SK-N-MC (cell line): ENCODE measurements at regions not wholly inside any gene's neighbourhood (a gene's known extent, or its start where the extent isn't known, plus 50 kb on each side); places are given as distances from the start of the nearest gene placed in this dataset.
A peak's percentile ranks its signal among the peaks of the same experiment; 100 is the strongest.
"Not testable (repeated sequence)": the region's sequence is repeated elsewhere in the genome, so short reads cannot be mapped to it uniquely, and the experiment has no call there.

Source experiments
- DNase-seq: peaks from one replicate; pipeline ENCODE4 v3.0.0-alpha.2; 2011; ENCODE audit warnings: low read depth, low spot score
- H3K27ac ChIP-seq: fragments of 200-600 bp; sonication (generic); 2 replicates; pipeline ENCODE4 v1.5.1; 2016; ENCODE audit warnings: mixed run types
- H3K36me3 ChIP-seq: fragments of 200-600 bp; sonication (generic); 2 replicates; pipeline ENCODE4 v1.6.1; 2017; ENCODE audit warnings: antibody characterized with exemption, low read length, mixed read lengths; ENCODE audit not compliant: insufficient read depth
- H3K4me3 ChIP-seq: fragments of 200-600 bp; sonication (generic); 2 replicates; pipeline ENCODE4 v1.5.1; 2016
- H3K9ac ChIP-seq: fragments of 200-600 bp; sonication (generic); 2 replicates; pipeline ENCODE4 v1.8.0; 2017; ENCODE audit warnings: mixed run types, mixed read lengths; ENCODE audit not compliant: insufficient read length
- H3K9me3 ChIP-seq: fragments of 200-600 bp; sonication (generic); 2 replicates; pipeline ENCODE4 v1.6.1; 2017; ENCODE audit warnings: low read depth, mild to moderate bottlenecking, antibody characterized with exemption, low read length, moderate library complexity, mixed read lengths
- EZH2 ChIP-seq: fragments of 200-600 bp; sonication (generic); IDR thresholded peaks from one replicate; pipeline ENCODE4 v1.6.1; 2017; ENCODE audit warnings: antibody characterized with exemption
- FOXP2 ChIP-seq: optimal IDR thresholded peaks from 2 replicates; pipeline ENCODE3; 2011; ENCODE audit warnings: mild to moderate bottlenecking, moderate library complexity; ENCODE audit not compliant: insufficient read depth; ENCODE audit errors: extremely low read length, control extremely low read depth
- POLR2AphosphoS5 ChIP-seq: IDR thresholded peaks from 2 replicates; pipeline ENCODE4 v1.6.1; 2012; ENCODE audit warnings: mild to moderate bottlenecking, low read depth, low read length, borderline replicate concordance

DNA sequence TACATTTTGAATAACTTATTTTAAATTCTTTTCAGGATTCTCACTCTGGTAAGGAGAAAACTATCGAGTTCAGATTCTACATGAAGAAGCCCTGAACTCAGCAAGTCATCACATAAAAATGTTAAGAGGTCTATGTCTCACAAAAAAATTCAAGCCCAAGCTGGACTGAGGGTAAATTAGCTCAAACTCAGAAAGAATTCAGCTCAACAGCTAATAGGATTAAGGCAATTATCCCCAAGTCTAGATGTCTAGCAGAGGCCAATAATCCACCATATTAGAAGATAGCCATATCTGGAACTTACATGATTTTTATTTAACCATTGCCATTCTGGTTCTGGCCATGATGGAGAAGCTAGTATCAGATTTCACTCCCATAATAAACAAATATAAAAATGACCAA, 909.7 kb downstream of the PLOD2 start:
- DNase-seq, result no peak
- Histone ChIP-seq H3K4me3 (no peak overlapping the region), H3K36me3 (no peaks in the 10 kb centered on the region), H3K9ac (no peak overlapping the region), H3K27ac (no peak overlapping the region), H3K9me3 (peaks cover 19% of the 10 kb centered on the region; the same call in 1 of the 2 replicates)
- TF ChIP-seq FOXP2 (no peak), POLR2AphosphoS5 (no peak), EZH2 (no peak)

DNA sequence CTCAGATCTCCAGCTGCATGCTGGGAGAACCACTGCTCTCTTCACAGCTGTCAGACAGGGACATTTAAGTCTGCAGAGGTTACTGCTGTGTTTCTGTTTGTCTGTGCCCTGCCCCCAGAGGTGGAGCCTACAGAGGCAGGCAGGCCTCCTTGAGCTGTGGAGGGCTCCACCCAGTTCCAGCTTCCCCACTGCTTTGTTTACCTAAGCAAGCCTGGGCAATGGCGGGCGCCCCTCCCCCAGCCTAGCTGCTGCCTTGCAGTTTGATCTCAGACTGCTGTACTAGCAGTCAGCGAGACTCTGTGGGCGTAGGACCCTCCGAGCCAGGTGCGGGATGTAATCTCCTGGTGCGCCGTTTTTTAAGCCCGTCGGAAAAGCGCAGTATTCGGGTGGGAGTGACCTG, 903.0 kb downstream of the PLOD2 start:
- not testable (repeated sequence) for DNase-seq, H3K27ac ChIP-seq

DNA sequence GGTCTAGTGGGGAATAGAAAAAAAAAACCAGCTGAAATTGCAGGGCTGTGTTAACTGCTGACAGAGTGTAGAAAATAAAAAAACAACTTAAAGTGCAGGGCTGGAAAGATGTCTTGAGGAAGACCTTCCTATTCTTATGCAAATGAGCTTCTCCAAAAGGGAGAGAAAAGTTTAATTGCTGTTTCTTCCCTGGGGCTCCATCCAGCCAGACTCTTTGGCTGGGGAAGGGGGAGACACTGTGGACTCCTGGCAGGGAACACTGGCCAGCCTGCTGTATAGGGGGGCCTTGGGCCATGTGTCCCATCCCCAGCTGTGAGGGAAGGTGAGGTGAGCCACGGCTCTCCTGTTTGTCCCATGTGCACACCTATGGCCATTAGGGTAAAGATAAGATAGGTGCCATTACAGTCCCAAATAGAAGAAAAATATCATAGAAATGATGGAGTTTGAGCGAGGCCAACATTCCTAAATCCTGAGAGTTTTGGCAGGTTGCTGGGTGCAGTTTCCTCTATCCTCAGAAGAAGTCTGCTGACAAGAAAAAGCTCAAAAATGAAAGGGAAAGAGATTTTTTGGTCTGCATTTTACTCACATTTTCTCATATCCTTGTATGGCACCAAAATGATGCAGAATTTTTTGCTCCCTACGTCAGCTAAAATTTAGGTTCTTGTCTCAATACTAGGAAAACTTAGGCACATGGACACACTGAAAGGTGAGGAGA, 901.7 kb downstream of the PLOD2 start:
- H3K9ac ChIP-seq, result no peak overlapping the region
- H3K27ac ChIP-seq, result no peak overlapping the region
- TF ChIP-seq FOXP2 (no peak), EZH2 (no peak), POLR2AphosphoS5 (no peak)
- no peak for DNase-seq
- H3K4me3 ChIP-seq, result no peak overlapping the region
- H3K36me3 ChIP-seq, result no peaks in the 10 kb centered on the region
- H3K9me3 ChIP-seq, result no peaks in the 10 kb centered on the region

More for the DNA sequence above, 903.0 kb downstream of the PLOD2 start:
- H3K9me3 ChIP-seq, H3K9ac ChIP-seq, H3K36me3 ChIP-seq, H3K4me3 ChIP-seq: not testable (repeated sequence)

DNA sequence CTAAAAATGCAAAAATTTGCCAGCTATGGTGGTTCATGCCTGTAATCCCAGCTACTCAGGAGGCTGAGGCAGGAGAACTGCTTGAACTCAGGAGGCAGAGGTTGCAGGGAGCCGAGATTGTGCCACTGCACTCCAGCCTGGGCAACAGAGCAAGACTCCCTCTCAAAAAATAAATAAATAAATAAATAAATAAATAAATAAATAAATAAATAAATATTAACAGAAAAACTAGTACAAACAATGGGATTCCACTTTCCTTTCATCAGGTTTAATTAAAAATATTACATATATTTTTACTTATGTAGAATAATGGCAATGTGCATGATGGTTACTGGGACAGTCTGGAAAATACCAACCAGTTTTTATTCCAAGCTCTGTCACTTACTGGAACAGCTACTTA, 897.5 kb downstream of the PLOD2 start:
- H3K4me3 ChIP-seq, H3K9ac ChIP-seq, H3K27ac ChIP-seq, DNase-seq, H3K9me3 ChIP-seq, H3K36me3 ChIP-seq: not testable (repeated sequence)

DNA sequence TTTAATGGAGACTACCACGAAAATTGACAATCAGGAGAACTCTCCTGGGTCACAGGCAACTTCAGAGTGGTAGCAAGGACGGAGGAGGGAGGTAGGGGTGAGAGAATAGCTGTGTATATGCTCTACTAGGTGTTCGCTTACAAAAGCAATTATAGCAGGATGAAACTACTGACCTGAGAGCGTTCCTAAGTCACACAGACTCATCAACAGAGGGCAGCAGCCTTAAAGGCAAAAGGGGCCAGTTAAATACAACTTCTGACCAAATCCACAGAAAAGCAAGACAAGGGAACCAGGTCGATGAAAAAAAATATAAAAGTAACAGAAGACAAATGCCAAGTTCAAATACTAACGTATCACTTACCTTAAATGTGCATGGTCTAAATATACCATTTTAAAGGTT, 894.6 kb downstream of the PLOD2 start:
- TF ChIP-seq EZH2 (no peak), FOXP2 (no peak), POLR2AphosphoS5 (no peak)
- no peak overlapping the region for H3K9ac ChIP-seq
- H3K4me3 ChIP-seq, result no peak overlapping the region
- DNase-seq, result no peak
- H3K9me3 ChIP-seq, result no peaks in the 10 kb centered on the region
- no peaks in the 10 kb centered on the region for H3K36me3 ChIP-seq
- H3K27ac ChIP-seq, result no peak overlapping the region

DNA sequence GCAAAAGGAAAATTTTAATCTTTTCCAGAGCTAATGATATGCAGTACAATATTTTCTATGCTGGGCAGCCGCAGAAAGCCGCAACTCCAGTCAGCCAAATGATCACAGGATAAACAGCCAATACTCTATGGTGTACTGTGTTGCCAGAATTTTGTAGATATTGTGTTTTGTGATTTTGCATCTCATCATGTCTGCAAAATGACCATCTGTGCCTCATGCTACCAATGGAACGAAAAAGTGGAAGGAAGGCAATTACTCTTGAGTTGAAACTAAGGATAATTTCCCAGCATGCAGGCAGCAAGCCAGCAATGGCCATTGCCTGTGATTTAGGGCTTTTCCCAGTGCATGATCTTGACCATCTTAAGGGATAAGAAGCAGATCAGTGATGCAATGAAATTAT, 891.9 kb downstream of the PLOD2 start:
- no peaks in the 10 kb centered on the region for H3K36me3 ChIP-seq
- H3K4me3 ChIP-seq, result no peak overlapping the region
- H3K9me3 ChIP-seq, result 0 out of 2 replicates have a peak, but pooled peaks cover 2% of the 10 kb centered on the region
- TF ChIP-seq EZH2 (no peak), POLR2AphosphoS5 (no peak), FOXP2 (no peak)
- H3K9ac ChIP-seq, result no peak overlapping the region
- DNase-seq, result no peak
- no peak overlapping the region for H3K27ac ChIP-seq

DNA sequence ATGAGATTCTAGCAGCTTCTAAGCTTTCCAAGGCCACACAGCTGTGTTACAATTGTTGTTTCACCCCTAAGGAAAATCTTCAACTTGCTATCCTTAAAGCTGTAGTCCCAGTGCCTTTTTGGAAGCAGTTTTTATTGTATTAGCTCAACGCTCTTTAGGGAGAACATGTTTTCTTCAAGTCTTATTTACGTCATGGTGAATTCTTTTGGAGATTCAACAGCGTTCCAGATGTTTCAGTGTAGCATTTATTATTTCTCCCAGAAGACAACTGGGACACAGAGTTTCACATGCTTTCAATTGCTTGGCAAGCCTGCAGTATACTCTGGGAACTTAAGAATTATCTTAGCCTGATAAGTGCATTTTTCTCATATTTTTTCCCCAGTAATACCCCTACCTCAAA, 888.3 kb downstream of the PLOD2 start:
- Histone ChIP-seq H3K27ac (no peak overlapping the region), H3K36me3 (no peaks in the 10 kb centered on the region), H3K4me3 (no peak overlapping the region), H3K9me3 (peaks cover 2% of the 10 kb centered on the region; the same call in 1 of the 2 replicates), H3K9ac (no peak overlapping the region)
- TF ChIP-seq EZH2, result no peak
- no peak for TF ChIP-seq POLR2AphosphoS5
- no peak for TF ChIP-seq FOXP2
- DNase-seq, result peak; percentile 10

DNA sequence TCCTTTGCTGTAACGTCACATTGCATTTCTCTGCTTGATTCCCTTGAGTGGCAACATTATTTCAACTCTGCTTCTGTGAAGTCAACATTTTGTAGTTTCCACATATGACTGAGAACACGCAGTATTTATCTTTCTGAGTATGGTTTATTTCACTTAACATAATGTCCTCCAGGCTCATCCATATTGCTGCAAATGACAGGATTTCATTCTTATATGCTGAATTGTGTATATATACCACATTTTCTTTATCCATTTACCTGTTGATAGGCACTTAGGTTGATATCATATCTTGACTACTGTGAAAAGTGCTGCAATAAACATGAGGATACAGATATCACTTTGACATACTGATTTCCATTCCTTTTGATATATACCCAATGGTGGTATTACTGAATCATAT, 878.5 kb downstream of the PLOD2 start:
- Histone ChIP-seq H3K36me3 (no peaks in the 10 kb centered on the region), H3K9ac (no peak overlapping the region), H3K4me3 (no peak overlapping the region), H3K27ac (no peak overlapping the region), H3K9me3 (no peaks in the 10 kb centered on the region; the same call in 1 of the 2 replicates)
- DNase-seq, result no peak
- TF ChIP-seq FOXP2, result no peak

DNA sequence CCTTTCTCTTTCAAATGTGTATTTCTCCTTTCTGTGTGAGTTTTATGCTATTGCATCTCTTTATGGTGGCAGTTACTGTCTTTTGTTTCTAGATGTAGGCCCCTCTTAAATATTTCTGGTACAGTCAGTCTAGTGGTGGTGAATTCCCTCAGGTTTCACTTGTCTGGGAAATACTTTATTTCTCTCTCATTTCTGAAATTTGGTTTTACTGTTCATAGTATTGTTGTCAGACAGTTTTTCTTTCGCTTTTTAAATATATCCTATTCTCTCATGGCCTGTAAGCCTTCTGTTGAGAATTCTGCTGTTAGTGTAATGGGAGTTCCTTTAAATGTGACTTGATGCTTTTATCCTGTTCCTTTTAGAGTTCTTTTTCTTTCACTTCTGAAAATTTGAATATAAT, 874.0 kb downstream of the PLOD2 start:
- H3K27ac ChIP-seq, result no peak overlapping the region
- no peaks in the 10 kb centered on the region for H3K36me3 ChIP-seq
- TF ChIP-seq POLR2AphosphoS5 (no peak), FOXP2 (no peak), EZH2 (no peak)
- no peak overlapping the region for H3K4me3 ChIP-seq
- H3K9ac ChIP-seq, result no peak overlapping the region
- DNase-seq, result no peak
- H3K9me3 ChIP-seq, result no peaks in the 10 kb centered on the region

DNA sequence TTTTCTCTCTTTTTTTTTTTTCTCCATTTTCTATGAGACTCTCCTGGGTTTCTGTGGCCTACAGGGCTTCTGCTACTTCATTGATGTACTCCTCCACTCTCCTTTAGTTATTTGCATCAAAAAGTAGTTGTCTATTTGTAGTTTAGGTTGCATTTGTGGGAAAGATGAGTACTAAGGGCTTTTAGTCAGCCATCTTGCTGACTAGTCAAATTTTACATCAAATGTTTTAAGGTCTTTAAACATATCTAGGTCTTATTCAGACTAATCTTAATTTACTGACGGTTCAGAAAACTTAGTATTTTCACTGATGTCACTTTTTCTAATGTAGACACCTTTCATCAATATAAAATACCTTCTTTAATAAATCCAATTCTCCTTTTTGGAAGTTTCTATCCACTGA, 871.0 kb downstream of the PLOD2 start:
- DNase-seq, result no peak
- H3K27ac ChIP-seq, result no peak overlapping the region
- no peaks in the 10 kb centered on the region for H3K9me3 ChIP-seq
- no peak overlapping the region for H3K9ac ChIP-seq
- no peak overlapping the region for H3K4me3 ChIP-seq
- no peaks in the 10 kb centered on the region for H3K36me3 ChIP-seq
- TF ChIP-seq POLR2AphosphoS5, result no peak
- no peak for TF ChIP-seq EZH2
- no peak for TF ChIP-seq FOXP2
